ENCODE measurements at regions not wholly inside any gene's neighbourhood (a gene's known extent, or its start where the extent isn't known, plus 50 kb on each side); places are given as distances from the start of the nearest gene placed in this dataset.

- TF ChIP-seq CTCF (IDR thresholded peaks at IDR 0.05; ENCODE audit: insufficient read depth, low read length, poor library complexity, severe bottlenecking) (no peak), EZH2phosphoT487 (conservative IDR thresholded peaks at IDR 0.05; ENCODE audit: low read length) (no peak)
Measured at GRCh38 chr22:23397613-23398567, 182.2 kb downstream of the IGLL1 start.
